HG03159 (cell line): ENCODE measurements at regions not wholly inside any gene's neighbourhood (a gene's known extent, or its start where the extent isn't known, plus 50 kb on each side); places are given as distances from the start of the nearest gene placed in this dataset.

Experiments
- ATAC-seq: cut with Tn5 transposase; IDR thresholded peaks from one replicate; pipeline ENCODE4 v1.9.1; 2021; ENCODE audit warnings: mild to moderate bottlenecking, moderate library complexity; ENCODE audit not compliant: unreplicated experiment

DNA sequence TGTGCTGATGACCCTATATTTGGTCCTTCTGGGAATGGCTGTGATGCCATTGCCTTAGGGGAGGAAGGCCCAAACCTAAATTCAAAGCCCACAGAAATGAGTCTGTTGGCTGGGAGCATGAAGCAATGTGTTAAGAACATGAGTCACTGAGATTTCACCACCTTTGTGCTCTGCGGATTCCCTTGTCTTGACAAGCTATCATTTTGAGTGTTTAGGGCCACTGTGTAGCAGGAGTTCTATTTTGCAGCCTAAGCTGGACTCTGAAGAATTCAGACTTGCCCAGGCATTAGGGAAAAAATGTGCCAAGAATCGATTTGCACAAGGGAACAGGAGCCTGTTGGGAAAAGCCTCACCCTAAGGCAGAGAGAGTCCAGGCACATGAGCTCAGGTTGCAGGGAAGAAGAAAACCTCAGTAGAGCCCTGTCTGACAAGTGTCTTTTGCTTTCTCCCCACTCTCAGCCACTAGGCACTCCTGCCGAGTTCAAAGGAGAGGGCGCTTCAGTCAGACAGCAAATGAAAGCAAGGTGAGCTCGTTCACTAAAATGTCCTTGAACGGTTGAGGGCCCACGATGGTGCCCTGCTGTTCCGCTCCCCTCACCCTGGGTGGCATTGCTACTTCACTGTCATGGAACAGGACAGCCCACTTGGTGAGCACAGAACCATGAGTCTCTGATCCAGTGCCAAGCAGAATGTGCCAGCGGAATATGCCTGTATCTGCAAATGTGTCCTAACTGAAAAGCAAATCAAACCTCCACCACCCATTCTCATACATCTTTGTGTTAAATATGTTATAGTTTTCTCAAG is 93.6 kb downstream of the PRLHR start:
- no peak for ATAC-seq

DNA sequence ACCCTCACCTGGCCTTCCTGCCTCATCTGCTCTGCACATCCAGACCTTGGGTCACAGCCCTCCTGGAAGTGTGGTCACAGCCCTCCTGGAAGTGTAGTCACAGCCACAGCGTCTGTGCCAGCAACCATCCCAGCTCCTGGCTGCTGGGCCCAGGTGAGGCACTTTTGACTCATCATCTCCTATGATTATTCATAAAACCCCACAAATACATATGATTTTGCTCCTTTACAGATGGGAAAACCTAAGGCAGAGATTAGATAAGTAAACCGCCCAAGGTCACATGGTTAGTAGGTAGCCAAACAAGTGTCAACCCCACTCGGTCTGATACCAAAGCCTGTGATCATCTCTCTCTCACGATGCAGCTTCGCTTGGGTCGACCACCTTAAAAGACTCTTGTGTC is 94.3 kb downstream of the PRLHR start:
- no peak for ATAC-seq

DNA sequence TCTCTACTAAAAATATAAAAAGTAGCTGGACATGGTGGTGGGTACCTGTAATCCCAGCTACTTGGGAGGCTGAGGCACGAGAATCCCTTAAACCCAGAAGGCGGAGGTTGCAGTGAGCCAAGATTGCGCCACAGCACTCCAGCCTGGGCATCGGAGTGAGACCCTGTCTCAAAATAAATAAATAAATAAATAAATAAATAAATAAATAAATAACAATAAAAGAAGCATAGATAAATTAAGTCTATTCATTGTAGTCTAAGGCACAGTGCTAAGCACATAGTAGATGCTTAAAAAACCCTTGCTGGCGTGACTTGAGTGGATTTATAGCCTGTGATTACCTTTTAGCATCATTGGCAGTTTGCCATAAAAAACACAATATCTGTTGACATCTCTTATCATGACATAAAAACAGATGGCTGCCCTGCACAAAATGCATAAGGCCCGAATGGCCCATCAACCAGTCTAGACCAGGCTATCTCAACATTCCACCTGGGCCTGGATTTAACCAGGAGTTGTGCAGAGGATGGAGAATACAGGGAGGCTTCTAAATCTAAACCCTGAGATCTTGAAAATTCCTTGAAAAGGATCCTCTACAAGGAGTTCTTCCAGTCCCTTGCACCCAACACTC is 94.9 kb downstream of the PRLHR start:
- no peak for ATAC-seq

DNA sequence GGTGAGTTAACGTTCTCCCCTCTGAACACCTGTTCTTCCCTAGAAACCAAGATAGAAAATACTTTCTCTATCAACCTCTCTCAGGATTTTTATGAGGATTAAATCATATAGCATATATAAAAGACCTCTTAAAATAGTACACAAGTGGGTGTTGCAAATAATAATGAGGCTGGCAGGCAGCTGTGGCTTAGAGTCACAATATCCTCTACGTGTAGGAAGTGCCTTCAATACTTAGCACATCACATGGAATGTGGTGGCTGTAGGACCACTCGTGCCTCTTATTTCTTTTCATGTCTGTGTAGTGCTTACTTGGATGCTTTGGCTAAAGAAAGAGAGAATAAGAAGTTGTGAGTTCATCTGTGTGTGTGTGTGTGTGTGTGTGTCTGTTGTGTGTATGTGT is 96.3 kb downstream of the PRLHR start:
- no peak for ATAC-seq

DNA sequence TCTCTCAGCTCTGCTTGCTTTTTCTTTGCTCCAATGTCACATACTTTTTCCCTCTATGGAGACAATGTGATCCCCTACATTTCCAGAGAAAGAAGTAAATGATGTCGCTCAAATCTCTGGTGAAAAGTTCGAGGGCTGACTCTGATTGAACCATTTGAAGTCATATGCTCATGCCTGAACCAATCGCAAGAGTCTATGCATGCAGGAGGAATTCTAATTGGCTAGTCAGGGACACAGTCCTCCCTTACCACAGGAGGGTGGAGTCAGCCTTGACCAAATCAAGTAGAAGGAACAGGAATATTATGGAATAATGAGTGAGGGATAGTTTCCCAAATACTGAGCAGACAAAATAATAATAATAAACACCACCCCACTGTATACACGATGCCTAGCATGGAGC is 96.8 kb downstream of the PRLHR start:
- ATAC-seq, result no peak

DNA sequence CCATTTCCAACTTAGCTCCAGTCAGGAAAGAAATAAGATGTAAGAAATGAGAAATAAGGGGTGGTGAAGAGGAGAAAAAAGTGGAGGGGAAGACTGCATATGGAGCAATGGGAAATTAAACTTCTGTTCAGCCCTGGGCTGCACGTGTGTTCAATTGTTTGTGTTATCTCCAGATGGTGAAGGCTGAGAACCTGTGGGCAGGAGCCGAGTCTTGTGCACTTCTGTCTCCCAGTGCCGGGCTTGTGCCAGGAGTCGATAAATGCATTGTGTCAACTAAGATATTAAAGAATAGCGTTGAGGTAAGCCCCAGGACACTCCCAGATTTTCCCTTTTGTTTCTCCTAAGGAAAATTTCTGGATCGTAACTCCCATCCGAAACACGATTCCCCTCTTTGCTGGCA is 98.2 kb downstream of the PRLHR start:
- ATAC-seq, result no peak

DNA sequence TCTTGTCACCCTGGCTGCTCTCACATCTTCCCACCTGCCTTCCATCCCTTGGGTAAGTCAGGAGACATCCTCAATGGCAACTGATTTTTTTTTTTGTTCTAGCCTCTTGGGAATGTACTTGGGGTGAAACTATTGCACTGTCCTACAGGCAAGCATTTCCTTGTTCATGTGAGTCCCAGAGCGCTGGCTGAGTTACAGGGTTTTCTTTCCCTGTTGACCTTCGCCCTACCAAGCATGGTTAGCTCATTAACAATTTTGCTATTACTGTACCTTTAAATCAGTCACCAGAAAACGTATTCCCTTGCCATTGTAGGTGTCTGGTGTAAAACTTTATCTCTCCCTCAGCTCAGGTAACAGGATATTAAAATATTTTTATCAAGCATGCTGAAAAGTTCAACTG is 98.9 kb downstream of the PRLHR start:
- ATAC-seq, result no peak

DNA sequence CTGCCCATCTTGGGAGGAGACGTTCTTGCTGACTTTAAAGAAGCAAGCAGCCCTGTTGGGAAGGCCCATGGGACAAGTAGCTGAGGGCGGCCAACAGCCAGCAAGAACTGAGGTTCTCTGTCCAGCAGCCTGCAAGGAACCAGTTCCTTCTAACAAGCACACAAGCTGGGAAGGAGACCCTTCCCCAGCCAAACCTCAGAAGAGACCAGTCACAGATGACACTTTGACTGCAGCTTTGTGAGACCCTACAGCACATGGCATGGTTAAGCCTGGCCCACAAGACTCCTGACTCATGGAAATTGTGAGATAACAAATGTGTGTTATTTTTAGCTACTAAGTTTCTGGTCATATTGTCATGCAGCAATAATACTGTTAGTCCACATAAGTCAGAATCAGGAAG is 99.9 kb downstream of the PRLHR start:
- ATAC-seq, result no peak

DNA sequence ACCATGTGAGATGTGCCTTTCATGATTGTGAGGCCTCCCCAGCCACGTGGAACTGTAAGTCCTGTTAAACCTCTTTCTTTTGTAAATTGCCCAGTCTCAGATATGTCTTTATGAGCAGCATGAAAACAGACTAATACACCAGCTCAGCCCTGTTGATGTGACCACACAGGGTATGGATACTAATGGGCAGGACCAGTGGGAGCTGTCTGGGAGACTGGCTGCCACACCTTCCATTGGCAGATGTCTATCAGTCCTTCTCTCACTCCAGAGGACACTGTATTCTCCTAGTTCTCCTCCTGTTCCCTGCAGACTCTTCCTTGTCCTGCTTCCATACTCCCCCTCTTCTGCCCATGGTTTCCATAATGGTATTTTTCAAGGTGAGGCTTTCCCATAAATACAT is 104.4 kb downstream of the PRLHR start:
- no peak for ATAC-seq

DNA sequence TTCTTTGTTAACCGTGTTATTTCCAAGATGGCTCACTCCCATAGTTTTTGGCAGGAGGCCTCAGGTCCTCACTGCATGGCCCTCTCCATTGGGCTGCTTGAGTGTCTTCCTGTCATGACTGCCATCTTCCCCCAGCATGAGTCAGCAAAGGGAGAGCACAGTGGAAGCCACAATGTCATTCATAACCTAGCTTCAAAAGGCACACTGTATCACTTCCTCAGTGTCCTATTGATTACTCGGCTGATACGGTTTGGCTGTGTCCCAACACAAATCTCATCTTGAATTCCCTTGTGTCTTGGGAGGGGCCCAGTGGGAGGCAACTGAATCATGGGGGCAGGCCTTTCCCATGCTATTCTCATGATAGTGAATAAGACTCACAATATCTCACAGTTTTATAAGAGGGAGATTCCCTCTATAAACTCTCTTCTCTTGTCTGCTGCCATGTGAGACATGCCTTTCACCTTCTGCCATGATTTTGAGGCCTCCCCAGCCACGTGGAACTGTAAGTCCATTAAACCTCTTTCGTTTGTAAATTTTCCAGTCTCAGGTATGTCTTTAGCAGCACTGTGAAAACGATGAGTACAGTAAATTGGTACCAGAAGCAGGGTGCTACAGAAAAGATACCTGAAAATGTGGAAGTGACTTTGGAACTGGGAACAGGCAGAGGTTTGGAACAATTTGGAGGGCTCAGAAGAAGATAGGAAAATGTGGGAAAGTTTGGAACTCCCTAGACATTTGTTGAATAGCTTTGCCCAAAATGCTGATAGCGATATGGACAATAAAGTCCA is 106.5 kb downstream of the PRLHR start:
- ATAC-seq, result no peak

DNA sequence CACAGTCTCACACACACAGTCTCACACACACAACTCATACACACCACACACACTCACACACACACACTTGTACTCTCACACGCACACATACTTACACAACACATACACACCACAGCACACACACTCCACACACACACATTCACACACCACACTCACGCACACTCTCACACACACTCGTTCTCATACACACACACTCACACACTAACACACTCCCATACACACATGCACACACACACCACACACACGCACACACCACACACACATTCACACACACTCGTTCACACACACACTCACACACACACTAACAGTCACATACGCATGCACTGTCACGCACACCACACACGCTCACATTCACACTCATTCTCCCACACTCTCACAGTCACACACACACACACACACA is 109.8 kb downstream of the PRLHR start:
- ATAC-seq, result no peak

DNA sequence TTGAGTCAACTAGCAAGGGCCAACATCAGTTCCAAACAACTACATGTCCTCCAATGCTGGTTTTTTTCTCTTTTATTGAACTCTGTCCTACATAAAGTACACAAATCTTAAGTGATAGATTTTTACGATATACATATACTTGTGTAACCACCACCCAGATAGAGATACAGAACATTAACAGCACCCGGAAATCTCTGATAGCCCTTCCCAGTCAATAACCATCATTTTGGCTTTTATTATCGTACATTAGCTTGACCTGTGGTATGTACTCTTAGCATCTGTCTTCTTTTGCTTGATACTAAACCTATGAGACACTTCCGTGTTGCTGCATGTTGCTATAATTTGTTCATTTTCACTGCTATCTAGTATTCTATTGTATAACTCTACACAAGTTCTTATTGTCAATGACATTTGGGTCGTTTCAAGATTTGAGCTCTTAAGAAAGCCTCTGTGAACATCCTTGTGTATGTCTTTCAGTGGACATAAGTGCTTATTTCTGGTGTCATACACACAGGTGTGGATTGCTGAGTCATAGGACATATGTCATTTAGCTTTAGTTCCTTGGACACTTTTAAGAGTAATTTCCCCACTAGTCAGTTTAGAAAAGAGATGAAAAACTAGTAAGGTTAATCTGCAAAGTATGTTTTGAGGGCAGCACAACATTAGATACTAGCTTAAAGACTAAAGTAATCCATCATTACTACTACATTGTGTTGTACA is 111.1 kb downstream of the PRLHR start:
- no peak for ATAC-seq

DNA sequence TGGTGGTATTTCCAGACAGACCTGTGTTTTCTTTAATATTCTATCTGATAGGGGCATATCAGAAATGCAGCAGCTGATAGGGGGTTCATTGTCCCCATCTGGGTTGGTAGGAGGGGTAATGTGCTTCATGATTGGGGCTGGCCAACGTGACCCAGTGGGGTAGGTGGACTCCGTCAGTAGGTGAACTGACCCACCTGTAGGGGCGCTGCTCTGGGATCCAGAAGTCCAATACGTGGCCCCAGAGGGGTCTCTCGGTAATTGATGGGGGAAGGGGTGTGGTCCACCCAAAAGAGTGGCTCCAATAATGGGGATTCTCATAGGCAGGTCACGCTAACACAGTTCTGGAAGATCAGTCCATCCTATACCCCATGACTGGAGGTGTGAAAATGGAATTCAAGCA is 112.0 kb downstream of the PRLHR start:
- ATAC-seq, result no peak

DNA sequence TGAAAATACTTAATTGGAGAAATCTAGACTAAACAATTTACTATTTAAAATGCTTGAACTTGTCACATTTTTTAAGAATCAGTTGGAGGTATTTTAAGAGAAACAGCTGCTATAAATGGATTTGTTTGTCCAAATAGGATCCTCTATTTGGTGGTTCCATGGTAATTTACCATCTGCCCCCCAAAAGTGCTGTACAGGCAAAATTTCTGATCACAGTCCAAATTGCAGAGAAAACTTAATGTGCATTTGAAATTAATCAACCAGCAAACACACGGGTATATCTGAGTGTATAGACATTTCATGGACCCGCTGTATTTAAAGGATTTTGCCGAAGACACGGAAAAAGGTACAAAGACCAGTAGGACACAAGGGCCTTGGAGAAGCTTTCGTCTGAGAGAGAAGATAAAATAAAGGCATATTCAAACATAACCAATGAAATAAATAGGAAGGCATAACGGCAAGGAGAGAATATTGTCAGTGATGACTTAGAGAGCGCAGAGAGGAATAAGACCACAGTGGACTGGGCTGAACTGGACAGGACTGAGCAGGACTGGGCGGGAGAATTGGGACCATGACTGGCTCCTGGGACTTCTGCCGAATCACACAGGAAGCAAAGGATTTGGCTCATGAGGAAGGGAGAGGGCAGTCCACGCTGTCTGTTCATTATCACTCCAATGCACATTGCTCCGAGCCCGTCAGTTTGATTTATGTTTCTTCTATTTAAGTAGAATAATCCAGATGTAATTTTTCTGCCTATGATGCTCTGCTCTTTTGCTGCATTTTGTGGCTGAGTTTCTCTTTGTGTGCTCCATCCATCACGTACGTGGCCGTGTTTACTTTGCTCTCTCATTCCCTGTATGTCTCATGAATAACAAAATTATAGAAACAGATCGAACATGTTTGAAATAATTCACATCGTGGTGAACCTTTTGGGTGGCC is 112.8 kb downstream of the PRLHR start:
- ATAC-seq, result no peak

DNA sequence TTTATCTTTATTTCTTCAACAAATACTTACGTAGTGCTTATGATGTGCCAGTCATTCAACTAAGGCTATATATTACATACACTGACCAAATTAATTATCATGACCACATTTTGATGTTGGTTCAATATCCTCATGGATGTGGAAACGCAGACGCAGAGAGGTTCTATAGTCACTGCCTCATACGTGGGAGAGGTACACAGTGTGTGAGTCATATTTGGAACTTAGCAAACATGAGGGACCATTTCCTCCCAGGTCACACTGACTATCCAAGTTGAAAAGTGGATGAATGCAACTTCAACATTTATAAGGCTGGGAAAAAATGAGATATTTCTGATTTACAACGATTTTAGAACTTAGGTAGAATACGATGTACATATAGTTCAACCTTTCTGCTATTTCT is 113.6 kb downstream of the PRLHR start:
- no peak for ATAC-seq

DNA sequence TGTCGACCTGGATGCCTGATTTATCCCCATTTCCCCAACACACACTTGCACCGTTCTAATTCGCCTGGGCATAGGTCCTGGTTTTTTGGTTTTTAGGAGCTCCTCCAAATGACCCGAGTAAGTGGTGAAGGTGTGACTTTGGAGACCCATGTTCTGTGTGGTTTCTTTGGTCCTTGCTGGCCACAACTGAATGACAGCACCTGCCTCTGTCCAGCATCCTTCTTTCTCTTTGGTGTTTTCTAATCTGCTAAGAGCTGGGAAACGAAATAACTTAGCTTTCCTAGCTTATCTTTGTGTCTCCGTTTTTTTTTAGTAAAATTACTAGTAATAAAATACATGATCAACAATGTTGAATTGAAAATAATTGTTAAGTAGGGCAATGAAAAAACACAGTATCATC is 120.2 kb downstream of the PRLHR start:
- ATAC-seq, result no peak

DNA sequence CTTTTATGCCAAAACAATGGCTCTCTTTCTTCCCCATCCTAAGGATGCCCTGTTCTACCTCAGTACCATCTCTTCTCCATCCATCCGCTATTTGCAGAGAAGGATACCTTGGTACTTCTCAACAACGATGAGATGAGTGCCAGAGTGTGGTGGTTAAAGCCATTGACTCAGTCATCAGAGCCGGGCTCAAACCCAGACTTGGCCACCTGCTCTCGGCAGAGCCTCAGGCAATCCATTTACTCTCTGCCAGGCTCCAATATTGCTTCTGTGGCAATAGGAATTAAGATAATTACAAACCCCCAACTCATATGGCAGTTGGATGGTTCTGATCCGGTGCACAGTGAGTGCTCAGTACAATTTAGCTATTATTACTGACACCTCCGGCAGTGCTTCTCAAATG is 121.3 kb downstream of the PRLHR start:
- ATAC-seq, result no peak

DNA sequence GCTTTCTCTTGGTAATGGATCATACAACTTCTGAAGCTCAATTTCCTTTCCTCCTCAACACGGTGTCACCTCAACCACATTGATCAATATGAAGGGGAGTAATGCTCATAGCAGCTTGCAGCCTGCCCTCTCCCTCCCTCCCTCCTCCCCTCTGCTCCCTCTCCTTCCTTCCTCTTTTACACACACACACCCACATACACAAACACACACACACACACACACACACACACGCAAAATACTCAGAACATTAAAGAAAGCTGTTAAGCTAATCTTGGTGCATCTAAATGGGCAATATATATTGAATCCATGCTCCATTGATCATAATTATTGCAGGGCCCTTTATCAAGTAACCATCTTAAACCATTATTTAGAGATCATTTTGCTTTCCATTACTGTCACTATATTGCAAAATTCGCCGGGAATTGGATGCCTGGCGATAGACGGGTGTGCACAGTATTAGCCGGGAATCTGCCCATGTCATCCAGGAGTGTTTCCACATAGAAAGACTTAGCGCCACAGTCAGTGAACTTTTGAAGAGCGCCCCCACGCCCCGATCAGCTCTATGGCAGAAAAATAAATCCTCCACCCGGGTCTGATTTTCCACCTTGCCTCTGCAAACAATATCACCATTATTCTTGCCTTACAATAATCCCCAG is 122.0 kb downstream of the PRLHR start:
- ATAC-seq, result no peak

DNA sequence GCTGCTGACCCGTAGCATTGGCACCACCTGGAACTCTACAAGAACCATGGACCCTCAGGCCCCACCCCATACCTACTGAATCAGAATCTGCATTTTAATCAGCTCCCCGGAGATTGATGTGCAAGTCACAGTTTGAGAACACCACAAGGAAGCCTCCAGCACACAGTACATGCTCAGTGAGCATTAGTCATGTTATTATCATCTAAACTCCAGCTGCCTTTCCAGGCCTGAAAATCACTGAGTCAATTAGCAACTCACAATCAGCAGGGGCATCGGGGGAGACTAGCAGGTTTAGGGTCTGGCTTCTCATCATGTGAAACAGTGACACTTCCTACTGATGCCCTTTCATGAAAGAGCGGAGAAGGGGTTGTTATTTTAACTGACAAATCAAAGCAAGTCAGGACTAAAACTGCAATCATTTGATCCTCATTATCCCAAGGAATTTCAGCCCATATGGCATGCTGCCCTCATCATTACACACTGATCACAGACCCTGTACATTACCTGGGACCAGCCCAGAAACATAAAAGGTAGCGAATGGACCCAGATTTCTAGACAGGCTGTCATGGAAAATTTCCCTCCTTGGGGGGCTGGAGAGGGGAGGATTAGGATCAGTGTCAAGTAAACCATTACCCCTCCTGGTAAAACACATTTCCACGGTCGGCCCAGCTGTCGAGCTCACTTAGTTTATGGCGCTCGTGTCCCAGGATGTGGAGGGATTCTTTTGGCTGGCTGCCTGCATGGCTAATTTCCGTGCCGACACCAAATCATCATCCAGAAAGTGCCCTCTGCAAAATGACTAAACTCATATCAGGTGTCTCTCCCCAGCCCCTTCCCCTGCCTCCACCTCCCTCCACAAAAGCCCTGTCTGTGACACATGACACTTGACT is 122.8 kb downstream of the PRLHR start:
- no peak for ATAC-seq
